ENCODE measurements at regions not wholly inside any gene's neighbourhood (a gene's known extent, or its start where the extent isn't known, plus 50 kb on each side); places are given as distances from the start of the nearest gene placed in this dataset.
"Not testable (repeated sequence)": the region's sequence is repeated elsewhere in the genome, so short reads cannot be mapped to it uniquely, and the experiment has no call there.

DNA sequence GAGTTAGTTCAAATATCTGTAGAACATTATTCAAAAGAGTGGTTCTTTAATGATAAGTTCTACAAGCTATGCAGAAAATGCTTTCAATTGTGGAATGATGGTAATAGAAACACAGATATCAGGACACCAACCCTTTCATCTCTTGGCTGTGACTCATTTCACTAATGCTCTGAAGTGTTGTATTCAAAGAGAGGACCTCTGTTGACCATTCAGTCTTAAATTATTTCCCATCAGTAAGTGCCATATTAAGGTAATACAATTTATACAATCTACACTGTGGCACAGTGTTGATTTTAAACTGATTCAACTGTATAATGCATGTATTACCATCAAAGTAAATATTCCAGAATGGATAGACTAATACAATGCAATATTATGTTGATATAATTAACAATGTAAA is 289.0 kb upstream of the ADGRL3 start:
- DNase-seq (ENCODE audit: extremely low spot score, unreplicated experiment) = no peak
- Mint-ChIP-seq H3K27ac (ENCODE audit: unreplicated experiment) (no peak overlapping the region), H3K9me3 (ENCODE audit: unreplicated experiment) (no peaks in the 10 kb centered on the region), H3K27me3 (ENCODE audit: unreplicated experiment) (no peaks in the 10 kb centered on the region), H3K4me1 (ENCODE audit: unreplicated experiment) (peaks cover 4% of the 10 kb centered on the region), H3K36me3 (ENCODE audit: unreplicated experiment) (no peaks in the 10 kb centered on the region), H3K4me3 (ENCODE audit: unreplicated experiment) (no peak overlapping the region)
- TF ChIP-seq, protein P1, sequence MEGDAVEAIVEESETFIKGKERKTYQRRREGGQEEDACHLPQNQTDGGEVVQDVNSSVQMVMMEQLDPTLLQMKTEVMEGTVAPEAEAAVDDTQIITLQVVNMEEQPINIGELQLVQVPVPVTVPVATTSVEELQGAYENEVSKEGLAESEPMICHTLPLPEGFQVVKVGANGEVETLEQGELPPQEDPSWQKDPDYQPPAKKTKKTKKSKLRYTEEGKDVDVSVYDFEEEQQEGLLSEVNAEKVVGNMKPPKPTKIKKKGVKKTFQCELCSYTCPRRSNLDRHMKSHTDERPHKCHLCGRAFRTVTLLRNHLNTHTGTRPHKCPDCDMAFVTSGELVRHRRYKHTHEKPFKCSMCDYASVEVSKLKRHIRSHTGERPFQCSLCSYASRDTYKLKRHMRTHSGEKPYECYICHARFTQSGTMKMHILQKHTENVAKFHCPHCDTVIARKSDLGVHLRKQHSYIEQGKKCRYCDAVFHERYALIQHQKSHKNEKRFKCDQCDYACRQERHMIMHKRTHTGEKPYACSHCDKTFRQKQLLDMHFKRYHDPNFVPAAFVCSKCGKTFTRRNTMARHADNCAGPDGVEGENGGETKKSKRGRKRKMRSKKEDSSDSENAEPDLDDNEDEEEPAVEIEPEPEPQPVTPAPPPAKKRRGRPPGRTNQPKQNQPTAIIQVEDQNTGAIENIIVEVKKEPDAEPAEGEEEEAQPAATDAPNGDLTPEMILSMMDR (IDR thresholded peaks at IDR 0.05) = no peak

DNA sequence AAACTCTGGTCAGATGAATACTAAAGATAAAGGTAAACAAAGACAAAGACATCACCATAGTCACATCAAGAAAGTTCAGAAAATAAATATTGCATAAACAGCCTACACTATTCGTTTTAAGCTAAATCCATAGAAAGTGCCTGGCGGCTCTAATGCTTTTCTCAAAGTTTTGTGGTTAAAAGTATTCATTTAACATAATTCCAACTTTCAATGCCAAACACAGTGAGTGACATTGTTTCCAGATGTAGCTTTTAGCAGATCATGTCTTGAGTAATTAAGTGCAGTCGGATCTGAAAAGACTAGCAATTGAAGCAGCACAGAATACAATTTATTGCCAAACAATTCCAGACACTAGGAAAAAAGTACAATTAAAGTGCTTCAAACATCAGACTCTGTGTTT is 287.1 kb upstream of the ADGRL3 start:
- peaks cover 4% of the 10 kb centered on the region for H3K4me1 Mint-ChIP-seq (ENCODE audit: unreplicated experiment)
- no peak for DNase-seq (ENCODE audit: extremely low spot score, unreplicated experiment)
- H3K4me3 Mint-ChIP-seq (ENCODE audit: unreplicated experiment) = no peak overlapping the region
- H3K27me3 Mint-ChIP-seq (ENCODE audit: unreplicated experiment) = no peaks in the 10 kb centered on the region
- H3K9me3 Mint-ChIP-seq (ENCODE audit: unreplicated experiment) = no peaks in the 10 kb centered on the region
- peak overlapping the region; percentile 31 for H3K27ac Mint-ChIP-seq (ENCODE audit: unreplicated experiment)
- no peaks in the 10 kb centered on the region for H3K36me3 Mint-ChIP-seq (ENCODE audit: unreplicated experiment)
- TF ChIP-seq, protein P1 (IDR thresholded peaks at IDR 0.05) = no peak

DNA sequence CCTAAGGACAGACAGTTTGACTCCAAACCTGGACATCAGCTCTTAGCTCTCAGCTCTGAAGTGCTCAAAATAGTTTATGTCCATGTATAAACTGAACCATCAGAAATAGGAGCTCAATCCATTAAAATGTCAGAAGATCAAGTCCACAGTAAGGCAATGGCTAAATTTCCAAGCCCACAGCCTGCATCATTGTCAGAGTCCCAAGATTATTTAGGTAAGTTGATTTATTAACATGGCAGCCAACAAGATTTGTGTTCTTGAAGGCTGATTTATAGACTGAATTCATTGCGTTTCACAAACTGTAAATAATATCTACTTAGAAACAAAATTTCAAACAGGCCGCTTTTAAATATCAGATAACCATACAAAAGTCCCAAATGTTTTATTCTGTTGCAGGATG is 286.5 kb upstream of the ADGRL3 start:
- TF ChIP-seq, protein P1 (IDR thresholded peaks at IDR 0.05) = no peak
- Mint-ChIP-seq H3K4me1 (ENCODE audit: unreplicated experiment) (peaks cover 4% of the 10 kb centered on the region), H3K36me3 (ENCODE audit: unreplicated experiment) (no peaks in the 10 kb centered on the region), H3K27ac (ENCODE audit: unreplicated experiment) (no peak overlapping the region), H3K9me3 (ENCODE audit: unreplicated experiment) (no peaks in the 10 kb centered on the region), H3K4me3 (ENCODE audit: unreplicated experiment) (no peak overlapping the region), H3K27me3 (ENCODE audit: unreplicated experiment) (no peaks in the 10 kb centered on the region)
- no peak for DNase-seq (ENCODE audit: extremely low spot score, unreplicated experiment)

DNA sequence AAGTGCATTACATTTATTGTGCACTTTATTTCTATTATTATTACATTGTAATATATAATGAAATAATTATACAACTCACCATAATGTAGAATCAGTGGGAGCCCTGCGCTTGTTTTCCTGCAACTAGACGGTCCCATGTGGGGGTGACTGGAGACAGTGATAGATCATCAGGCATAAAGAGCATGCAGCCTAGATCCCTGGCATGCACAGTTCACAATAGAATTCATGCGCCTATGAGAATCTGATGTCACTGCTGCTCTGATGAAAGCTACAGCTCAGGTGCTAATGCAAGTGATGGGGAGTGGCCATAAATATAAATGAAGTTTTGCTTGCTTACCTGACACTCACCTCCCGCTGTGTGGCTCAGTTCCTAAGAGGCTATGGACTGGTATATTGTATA is 278.4 kb upstream of the ADGRL3 start:
- H3K27ac Mint-ChIP-seq (ENCODE audit: unreplicated experiment); H3K4me3 Mint-ChIP-seq (ENCODE audit: unreplicated experiment); H3K9me3 Mint-ChIP-seq (ENCODE audit: unreplicated experiment); H3K27me3 Mint-ChIP-seq (ENCODE audit: unreplicated experiment); H3K36me3 Mint-ChIP-seq (ENCODE audit: unreplicated experiment); H3K4me1 Mint-ChIP-seq (ENCODE audit: unreplicated experiment); DNase-seq (ENCODE audit: extremely low spot score, unreplicated experiment): not testable (repeated sequence)

DNA sequence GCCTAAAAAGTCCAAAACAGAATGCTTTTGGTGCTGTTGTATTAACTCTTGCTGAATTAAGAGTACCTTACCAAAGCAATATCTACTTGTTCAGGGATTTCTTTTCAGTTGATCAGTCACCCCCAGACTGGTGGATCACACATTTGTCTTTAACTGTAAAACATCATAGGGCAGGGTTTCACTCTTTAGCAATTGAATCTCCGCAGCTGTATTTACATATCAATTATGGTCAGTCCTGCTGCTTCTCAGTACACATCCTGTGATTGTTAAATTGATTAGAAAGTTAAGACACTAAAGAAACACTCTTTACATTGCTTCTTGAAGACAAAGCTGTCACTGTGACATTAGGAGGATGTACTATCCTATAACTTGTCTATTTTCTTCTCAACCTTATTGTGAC is 277.1 kb upstream of the ADGRL3 start:
- TF ChIP-seq, protein P1 (IDR thresholded peaks at IDR 0.05) = no peak
- H3K4me3 Mint-ChIP-seq (ENCODE audit: unreplicated experiment) = no peak overlapping the region
- H3K27ac Mint-ChIP-seq (ENCODE audit: unreplicated experiment) = no peak overlapping the region
- H3K27me3 Mint-ChIP-seq (ENCODE audit: unreplicated experiment) = no peaks in the 10 kb centered on the region
- no peak for DNase-seq (ENCODE audit: extremely low spot score, unreplicated experiment)
- H3K36me3 Mint-ChIP-seq (ENCODE audit: unreplicated experiment) = no peaks in the 10 kb centered on the region
- H3K9me3 Mint-ChIP-seq (ENCODE audit: unreplicated experiment) = no peaks in the 10 kb centered on the region
- no peaks in the 10 kb centered on the region for H3K4me1 Mint-ChIP-seq (ENCODE audit: unreplicated experiment)

DNA sequence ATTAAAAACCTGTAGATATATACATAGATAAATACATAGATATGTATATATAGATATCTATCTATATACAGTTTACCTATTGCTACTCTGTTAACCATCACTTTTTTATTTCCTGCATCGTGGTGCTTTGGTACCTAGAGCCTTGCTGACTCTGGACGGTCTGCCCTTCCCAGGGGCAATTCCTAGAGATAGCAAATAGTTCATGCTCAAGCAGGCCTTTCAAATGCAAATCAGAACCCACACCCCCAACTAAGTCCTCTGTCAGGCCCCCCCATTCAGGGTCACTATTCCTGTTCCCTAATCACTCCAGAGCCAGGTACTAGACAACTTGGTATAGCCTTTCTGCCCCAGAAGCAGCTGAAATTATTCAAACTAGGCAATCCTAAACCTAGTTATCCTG is 273.5 kb upstream of the ADGRL3 start:
- Mint-ChIP-seq H3K4me1 (ENCODE audit: unreplicated experiment) (no peaks in the 10 kb centered on the region), H3K36me3 (ENCODE audit: unreplicated experiment) (no peaks in the 10 kb centered on the region), H3K9me3 (ENCODE audit: unreplicated experiment) (no peaks in the 10 kb centered on the region), H3K27me3 (ENCODE audit: unreplicated experiment) (no peaks in the 10 kb centered on the region), H3K27ac (ENCODE audit: unreplicated experiment) (no peak overlapping the region), H3K4me3 (ENCODE audit: unreplicated experiment) (no peak overlapping the region)
- TF ChIP-seq, protein P1 (IDR thresholded peaks at IDR 0.05) = no peak
- no peak for DNase-seq (ENCODE audit: extremely low spot score, unreplicated experiment)
